Stimulated activated CD4-positive, alpha-beta T cell treated with anti-CD3 and anti-CD28 coated beads, Interleukin-4, amount 100 ng/mL, for 24 hours (primary cell): ENCODE measurements at regions not wholly inside any gene's neighbourhood (a gene's known extent, or its start where the extent isn't known, plus 50 kb on each side); places are given as distances from the start of the nearest gene placed in this dataset.
"Not testable (repeated sequence)": the region's sequence is repeated elsewhere in the genome, so short reads cannot be mapped to it uniquely, and the experiment has no call there.

Experiments used
- DNase-seq: peaks from one replicate; pipeline ENCODE4 v3.0.0-alpha.2; 2020

- DNase-seq = no peak
These were observed 415.2 kb upstream of the FRG2C start for GRCh38 chr3:75248974-75249373.

GRCh38 chr3:75254685-75255084 is 409.4 kb upstream of the FRG2C start:
- no peak for DNase-seq

GRCh38 chr3:75258825-75259683 is 405.1 kb upstream of the FRG2C start:
- DNase-seq = not testable (repeated sequence)

- DNase-seq = not testable (repeated sequence)
These were observed 403.2 kb upstream of the FRG2C start for GRCh38 chr3:75260975-75261374.

- no peak for DNase-seq
These were observed 401.5 kb upstream of the FRG2C start for GRCh38 chr3:75262661-75263060.

- no peak for DNase-seq
These were observed 398.2 kb upstream of the FRG2C start for GRCh38 chr3:75265897-75266296.

GRCh38 chr3:75268576-75268975 is 395.6 kb upstream of the FRG2C start:
- DNase-seq = not testable (repeated sequence)

- not testable (repeated sequence) for DNase-seq
These were observed 391.9 kb upstream of the FRG2C start for GRCh38 chr3:75272237-75272636.

- DNase-seq = no peak
These were observed 391.4 kb upstream of the FRG2C start for GRCh38 chr3:75272691-75273090.

GRCh38 chr3:75285531-75286148 is 378.5 kb upstream of the FRG2C start:
- DNase-seq = not testable (repeated sequence)

- not testable (repeated sequence) for DNase-seq
These were observed 375.1 kb upstream of the FRG2C start for GRCh38 chr3:75288972-75289574.

GRCh38 chr3:75294124-75294523 is 370.0 kb upstream of the FRG2C start:
- no peak for DNase-seq

GRCh38 chr3:75295013-75295412 is 369.1 kb upstream of the FRG2C start:
- no peak for DNase-seq

- DNase-seq = no peak
These were observed 367.3 kb upstream of the FRG2C start for GRCh38 chr3:75296858-75297257.

- no peak for DNase-seq
These were observed 363.5 kb upstream of the FRG2C start for GRCh38 chr3:75300606-75301005.

- DNase-seq = not testable (repeated sequence)
These were observed 363.1 kb upstream of the FRG2C start for GRCh38 chr3:75301050-75301449.

- no peak for DNase-seq
These were observed 360.4 kb upstream of the FRG2C start for GRCh38 chr3:75303741-75304140.

GRCh38 chr3:75305901-75306300 is 358.2 kb upstream of the FRG2C start:
- no peak for DNase-seq

- not testable (repeated sequence) for DNase-seq
These were observed 352.8 kb upstream of the FRG2C start for GRCh38 chr3:75311306-75311705.

- DNase-seq = not testable (repeated sequence)
These were observed 351.7 kb upstream of the FRG2C start for GRCh38 chr3:75312469-75312868.

- DNase-seq = not testable (repeated sequence)
These were observed 344.4 kb upstream of the FRG2C start for GRCh38 chr3:75319776-75320175.

GRCh38 chr3:75320369-75320768 is 343.8 kb upstream of the FRG2C start:
- no peak for DNase-seq

GRCh38 chr3:75321060-75321459 is 343.1 kb upstream of the FRG2C start:
- DNase-seq = no peak

GRCh38 chr3:75323936-75324335 is 340.2 kb upstream of the FRG2C start:
- DNase-seq = not testable (repeated sequence)
